Liver (tissue), 3 donors: ENCODE measurements at regions not wholly inside any gene's neighbourhood (a gene's known extent, or its start where the extent isn't known, plus 50 kb on each side); places are given as distances from the start of the nearest gene placed in this dataset.

Experiments used
- JUND ChIP-seq, 2 donors: IDR thresholded peaks; 2 replicates each; pipeline ENCODE4 v1.6.1; 2016; ENCODE audit warnings: antibody characterized with exemption in 2 of 2
- RAD21 ChIP-seq, 2 donors: IDR thresholded peaks; 2 replicates each; pipeline ENCODE4 v1.6.1; 2016; ENCODE audit warnings: antibody characterized with exemption in 2 of 2, mild to moderate bottlenecking in 2 of 2
- TAF1 ChIP-seq: conservative IDR thresholded peaks from 2 replicates; pipeline ENCODE4 v1.6.1; 2016; ENCODE audit warnings: antibody characterized with exemption, mild to moderate bottlenecking
- YY1 ChIP-seq: IDR thresholded peaks from 2 replicates; pipeline ENCODE4 v1.6.1; 2016; ENCODE audit warnings: antibody characterized with exemption, mild to moderate bottlenecking
- TF ChIP-seq, protein P1 (sequence below): IDR thresholded peaks from 2 replicates; pipeline ENCODE4 v1.6.1; 2016; ENCODE audit warnings: antibody characterized with exemption
- TF ChIP-seq, protein P2 (sequence below): fragments of 150-350 bp; IDR thresholded peaks from 2 replicates; pipeline ENCODE4 v1.5.1; 2017; ENCODE audit warnings: improper control_type of control experiment, low read depth, low read length; ENCODE audit not compliant: missing input control
- TF ChIP-seq, protein P3 (sequence below): IDR thresholded peaks from 2 replicates; pipeline ENCODE4 v1.6.1; 2016; ENCODE audit warnings: antibody characterized with exemption
- donor health status: healthy.
- donor health status: healthy.

DNA sequence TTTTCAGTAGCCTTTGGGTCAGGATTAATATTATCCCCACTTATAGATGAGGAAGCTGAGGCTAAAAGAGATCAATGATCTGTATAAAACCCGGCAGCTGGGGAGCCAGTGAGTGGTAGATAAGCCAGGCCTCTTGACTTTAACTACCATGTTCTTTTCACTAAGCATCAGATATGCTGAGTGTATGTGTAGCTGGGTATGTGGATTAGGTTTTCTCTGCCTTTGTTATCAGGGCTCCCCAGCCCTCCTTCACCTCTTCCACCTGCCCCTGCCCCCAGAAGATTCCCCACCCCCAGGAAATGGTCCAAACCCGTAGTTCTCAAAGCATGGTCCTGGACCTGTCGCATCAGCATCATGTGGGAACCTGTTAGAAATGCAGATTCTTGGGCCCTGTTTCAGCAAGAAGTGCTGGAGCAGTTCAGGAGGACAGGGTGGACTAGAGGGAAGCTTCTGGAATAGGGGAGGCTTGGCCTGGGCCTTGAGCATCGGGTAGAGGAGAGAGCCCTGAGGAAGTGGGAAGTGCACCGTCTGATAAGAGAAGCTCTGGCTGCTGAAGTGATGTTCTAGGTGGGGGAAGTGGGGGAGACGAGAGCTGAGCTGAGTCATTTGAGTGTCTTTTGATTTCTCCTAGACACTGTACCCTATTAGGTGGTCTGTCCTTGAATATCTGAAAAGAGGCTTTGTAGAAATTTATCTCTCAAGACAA, 101.3 kb downstream of the HIF1AN start:
- no peak for TF ChIP-seq TAF1
- no peak for TF ChIP-seq RAD21 (IDR thresholded peaks at IDR 0.05)
- TF ChIP-seq, protein P1, sequence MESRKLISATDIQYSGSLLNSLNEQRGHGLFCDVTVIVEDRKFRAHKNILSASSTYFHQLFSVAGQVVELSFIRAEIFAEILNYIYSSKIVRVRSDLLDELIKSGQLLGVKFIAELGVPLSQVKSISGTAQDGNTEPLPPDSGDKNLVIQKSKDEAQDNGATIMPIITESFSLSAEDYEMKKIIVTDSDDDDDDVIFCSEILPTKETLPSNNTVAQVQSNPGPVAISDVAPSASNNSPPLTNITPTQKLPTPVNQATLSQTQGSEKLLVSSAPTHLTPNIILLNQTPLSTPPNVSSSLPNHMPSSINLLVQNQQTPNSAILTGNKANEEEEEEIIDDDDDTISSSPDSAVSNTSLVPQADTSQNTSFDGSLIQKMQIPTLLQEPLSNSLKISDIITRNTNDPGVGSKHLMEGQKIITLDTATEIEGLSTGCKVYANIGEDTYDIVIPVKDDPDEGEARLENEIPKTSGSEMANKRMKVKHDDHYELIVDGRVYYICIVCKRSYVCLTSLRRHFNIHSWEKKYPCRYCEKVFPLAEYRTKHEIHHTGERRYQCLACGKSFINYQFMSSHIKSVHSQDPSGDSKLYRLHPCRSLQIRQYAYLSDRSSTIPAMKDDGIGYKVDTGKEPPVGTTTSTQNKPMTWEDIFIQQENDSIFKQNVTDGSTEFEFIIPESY, result no peak
- TF ChIP-seq, protein P2, sequence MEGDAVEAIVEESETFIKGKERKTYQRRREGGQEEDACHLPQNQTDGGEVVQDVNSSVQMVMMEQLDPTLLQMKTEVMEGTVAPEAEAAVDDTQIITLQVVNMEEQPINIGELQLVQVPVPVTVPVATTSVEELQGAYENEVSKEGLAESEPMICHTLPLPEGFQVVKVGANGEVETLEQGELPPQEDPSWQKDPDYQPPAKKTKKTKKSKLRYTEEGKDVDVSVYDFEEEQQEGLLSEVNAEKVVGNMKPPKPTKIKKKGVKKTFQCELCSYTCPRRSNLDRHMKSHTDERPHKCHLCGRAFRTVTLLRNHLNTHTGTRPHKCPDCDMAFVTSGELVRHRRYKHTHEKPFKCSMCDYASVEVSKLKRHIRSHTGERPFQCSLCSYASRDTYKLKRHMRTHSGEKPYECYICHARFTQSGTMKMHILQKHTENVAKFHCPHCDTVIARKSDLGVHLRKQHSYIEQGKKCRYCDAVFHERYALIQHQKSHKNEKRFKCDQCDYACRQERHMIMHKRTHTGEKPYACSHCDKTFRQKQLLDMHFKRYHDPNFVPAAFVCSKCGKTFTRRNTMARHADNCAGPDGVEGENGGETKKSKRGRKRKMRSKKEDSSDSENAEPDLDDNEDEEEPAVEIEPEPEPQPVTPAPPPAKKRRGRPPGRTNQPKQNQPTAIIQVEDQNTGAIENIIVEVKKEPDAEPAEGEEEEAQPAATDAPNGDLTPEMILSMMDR, result no peak
- no peak for TF ChIP-seq JUND (IDR thresholded peaks at IDR 0.05)
- no peak for TF ChIP-seq YY1
- TF ChIP-seq, protein P3, sequence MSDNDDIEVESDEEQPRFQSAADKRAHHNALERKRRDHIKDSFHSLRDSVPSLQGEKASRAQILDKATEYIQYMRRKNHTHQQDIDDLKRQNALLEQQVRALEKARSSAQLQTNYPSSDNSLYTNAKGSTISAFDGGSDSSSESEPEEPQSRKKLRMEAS, result no peak
